HG03571 (cell line): ENCODE measurements at regions not wholly inside any gene's neighbourhood (a gene's known extent, or its start where the extent isn't known, plus 50 kb on each side); places are given as distances from the start of the nearest gene placed in this dataset.

Source experiments
- ATAC-seq: cut with Tn5 transposase; IDR thresholded peaks from one replicate; pipeline ENCODE4 v1.9.1; 2021; ENCODE audit not compliant: unreplicated experiment

- no peak for ATAC-seq
Observed at GRCh38 chr21:26743524-26743923, 101.7 kb downstream of the ADAMTS1 start.

- ATAC-seq = no peak
Observed at GRCh38 chr21:26739189-26739588, 106.0 kb downstream of the ADAMTS1 start.

- ATAC-seq = no peak
Observed at GRCh38 chr21:26736449-26736848, 108.8 kb downstream of the ADAMTS1 start.

DNA sequence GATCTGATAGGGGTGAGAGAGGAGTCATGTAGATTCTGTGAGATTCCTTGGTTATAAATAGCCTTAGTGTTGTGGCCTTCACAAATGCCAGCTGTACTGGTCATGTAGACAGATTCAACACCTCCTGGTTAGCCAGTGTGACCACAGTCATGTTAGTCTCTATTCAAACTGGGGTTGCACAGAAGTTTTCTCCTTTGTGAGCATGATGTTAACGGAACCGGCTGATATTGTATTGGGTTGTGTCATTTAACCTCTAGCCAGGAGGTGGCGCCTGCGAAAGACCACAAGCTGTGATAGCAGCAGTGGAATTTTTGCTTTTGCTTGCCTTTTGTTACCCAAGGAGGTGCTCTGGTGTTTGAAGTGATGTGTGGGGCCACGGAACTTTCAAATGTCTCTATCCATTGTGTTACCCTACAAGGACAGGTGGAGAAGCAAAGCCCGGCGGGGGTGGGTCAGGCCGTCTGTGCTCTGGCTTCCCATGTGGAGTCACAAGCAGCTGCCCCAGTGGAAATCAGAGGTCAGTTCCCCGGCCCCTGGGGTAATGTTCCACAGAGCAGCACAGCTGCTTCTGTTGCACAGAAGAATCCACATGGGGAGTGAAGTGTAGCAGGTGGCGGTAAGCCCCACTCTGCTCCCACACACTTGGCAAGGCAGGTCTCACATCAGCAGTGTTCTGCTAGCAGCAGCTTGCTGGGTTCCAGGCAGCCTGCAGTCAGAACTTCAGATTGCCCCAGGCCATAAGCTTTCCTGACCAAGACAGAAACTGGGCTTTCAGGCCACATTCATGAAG lies 112.6 kb downstream of the ADAMTS1 start:
- no peak for ATAC-seq

GRCh38 chr21:26719750-26720149 lies 125.5 kb downstream of the ADAMTS1 start:
- no peak for ATAC-seq

DNA sequence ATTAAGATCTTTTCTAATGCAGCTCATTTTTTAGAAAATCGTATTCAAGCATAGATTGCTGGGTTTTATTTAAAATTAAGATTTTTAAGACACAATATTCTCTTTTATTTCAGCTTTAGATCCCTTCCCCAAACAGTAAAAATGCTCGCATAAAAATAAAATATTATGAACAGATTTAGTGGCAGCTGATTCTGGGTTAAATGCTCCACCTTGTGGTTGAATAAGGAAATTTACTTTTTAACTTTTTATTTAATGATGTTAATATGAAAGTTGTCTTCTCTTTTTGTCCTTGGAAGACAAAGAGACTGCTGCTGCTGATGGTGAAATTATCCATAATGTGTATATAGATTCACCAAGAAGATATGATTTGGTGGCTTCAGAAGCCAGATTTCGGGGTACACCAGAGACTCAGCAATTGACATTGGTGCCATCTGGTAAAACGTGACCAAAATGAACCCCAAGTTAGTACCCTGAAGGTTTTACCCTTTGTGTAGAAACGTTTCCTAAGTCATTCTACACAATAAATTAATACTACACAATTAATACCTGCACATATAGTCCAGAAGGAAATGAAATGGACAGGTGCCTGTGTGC lies 128.0 kb downstream of the ADAMTS1 start:
- no peak for ATAC-seq

DNA sequence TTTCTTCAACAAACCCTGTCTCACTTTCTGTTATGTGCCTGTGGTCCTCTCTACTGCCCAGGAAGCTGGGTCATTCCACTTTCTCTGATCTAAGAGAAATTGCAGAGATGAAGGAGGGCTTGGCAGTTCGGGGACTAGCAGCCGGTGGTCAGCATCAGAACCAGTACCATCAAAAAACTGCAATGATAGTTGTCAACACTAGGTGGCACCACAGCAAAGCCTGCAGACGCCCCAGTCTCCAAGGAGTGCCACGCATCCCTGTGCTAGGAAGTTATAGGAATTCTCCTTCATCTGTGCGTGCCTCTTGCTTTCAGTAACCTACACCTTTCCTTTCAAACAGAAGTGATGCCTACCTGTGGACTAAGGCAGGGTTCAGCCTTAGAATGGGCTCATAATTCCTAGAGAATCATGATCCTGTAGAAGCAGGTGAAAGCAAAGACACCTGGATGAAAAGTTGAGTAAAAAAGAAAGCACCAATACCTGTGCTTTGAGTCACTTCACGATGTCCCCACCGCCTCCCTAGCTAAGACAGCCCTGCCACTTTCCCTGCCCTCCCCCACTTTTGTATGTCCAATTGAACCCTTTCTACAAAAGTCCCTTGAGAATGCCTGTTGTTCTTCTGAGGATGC lies 129.2 kb downstream of the ADAMTS1 start:
- no peak for ATAC-seq

DNA sequence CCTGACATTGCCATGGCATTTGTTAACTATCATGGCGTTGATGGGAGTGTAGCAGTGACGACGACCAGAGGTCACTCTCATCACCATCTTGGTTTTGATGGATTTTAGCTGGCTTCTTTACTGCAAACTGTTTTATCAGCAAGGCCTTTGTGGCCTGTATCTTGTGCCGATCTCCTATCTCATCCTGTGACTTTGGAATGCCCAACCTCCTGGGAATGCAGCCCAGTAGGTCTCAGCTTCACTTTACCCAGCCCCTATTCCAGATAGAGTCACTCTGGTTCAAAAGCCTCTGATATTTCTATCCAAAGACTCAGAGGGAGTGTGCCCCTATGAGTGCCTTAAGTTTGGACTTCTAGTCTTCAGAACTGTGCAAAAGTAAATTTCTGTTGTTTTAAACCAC lies 130.1 kb downstream of the ADAMTS1 start:
- ATAC-seq = no peak

GRCh38 chr21:26710155-26710554 lies 135.1 kb downstream of the ADAMTS1 start:
- no peak for ATAC-seq

DNA sequence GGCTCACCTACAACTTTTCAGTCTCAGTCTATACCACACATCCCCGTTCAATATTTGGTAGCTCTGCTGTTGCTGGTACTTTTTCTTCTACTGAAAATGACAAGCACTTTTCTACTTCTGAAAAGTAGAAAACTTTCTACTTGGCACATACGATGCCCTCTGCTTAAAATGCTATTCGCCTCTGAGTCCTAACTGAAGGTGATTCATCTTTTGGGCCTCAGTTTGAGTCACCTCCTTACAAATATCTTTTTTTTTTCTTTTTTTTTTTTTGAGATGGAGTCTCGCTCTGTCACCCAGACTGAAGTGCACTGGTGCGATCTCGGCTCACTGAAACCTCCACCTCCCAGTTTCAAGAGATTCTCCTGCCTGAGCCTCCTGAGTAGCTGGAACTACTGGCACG lies 136.0 kb upstream of the CYYR1 start:
- no peak for ATAC-seq

DNA sequence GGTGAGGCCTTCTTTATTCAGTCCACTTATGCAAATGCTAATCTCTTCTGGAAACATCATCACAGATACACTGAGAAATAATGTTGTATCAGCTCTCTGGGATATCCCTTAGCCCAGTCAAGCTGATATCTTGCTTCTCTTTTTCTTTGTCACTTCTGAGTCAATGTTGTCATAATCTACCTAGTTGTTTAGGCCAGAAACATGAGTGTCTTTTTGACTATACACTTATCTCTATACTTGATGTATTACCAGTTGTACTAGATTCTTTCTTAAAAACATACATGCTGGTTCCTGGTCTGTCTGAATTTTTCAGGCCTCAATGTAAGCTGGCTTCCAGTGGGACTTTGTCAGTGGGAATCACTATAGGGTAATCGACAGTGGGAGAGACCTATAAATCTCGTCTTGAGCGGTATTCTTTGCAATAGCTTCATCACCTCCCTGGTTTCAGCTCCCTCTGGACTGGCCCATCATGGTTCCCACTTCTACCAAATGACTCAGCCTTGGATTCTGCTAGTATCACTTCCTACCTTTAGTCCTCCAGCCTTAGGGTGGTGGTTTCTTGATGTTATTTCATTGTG lies 135.2 kb upstream of the CYYR1 start:
- ATAC-seq = no peak

GRCh38 chr21:26707246-26707645 lies 134.2 kb upstream of the CYYR1 start:
- no peak for ATAC-seq

GRCh38 chr21:26698416-26698815 lies 125.3 kb upstream of the CYYR1 start:
- no peak for ATAC-seq

DNA sequence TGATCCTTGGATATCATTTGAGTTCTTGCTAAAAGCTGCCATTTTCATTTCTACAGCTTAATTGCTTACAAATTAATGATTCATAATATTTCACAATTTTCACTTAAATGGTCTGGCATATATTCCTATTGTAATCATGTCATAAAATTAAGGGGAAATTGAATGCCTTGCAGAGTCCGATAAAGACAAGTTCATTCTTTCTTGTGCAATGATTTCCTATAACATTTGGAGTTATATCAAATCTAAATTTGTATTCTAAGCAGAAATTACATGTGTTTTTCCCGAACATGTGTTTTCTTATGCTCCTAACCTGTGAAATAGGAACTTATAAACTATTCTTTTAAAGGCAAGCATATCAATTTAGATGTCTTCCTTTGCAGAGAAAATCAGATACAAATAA lies 118.3 kb upstream of the CYYR1 start:
- ATAC-seq = no peak

DNA sequence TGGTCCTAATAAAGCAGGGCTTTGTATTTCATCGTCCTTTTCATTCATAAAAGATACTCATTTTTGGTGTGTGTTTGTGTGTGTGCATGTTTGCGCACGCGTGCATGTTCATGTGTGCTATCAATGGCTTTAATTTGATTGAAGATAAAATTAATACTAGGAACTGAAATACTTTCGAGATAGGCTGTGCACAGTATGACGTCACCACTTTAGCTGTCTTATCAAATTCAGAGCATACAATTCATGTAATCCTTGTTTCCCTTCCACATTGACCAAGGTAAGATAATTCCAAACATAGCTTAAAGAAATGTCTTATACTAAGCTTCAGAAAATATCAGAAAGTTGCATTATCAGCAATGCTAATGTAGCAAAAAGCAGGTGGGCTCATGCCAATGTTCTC lies 113.6 kb upstream of the CYYR1 start:
- no peak for ATAC-seq

- ATAC-seq = peak; percentile 68
Observed at GRCh38 chr21:26686278-26686677, 113.2 kb upstream of the CYYR1 start.

DNA sequence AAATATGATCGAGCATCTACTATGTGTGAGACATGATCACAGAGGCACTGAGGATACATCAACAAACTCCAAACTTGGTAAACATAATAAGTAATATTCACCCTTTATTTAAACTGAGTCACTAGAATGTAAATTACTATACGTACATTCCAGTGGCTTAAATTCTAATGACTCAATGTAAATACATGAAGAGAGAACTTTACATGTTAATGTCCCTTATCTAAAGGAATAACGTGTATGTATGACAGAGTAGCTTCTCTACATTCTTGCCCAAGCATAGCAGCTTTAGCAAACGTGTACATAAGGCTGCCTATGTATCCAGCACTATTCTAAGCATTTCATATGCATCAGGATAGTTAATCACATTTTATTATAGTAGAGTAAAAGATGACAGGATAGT lies 111.8 kb upstream of the CYYR1 start:
- ATAC-seq = no peak

- no peak for ATAC-seq
Observed at GRCh38 chr21:26683996-26684395, 110.9 kb upstream of the CYYR1 start.

GRCh38 chr21:26679284-26679683 lies 106.2 kb upstream of the CYYR1 start:
- no peak for ATAC-seq

GRCh38 chr21:26674323-26674722 lies 101.2 kb upstream of the CYYR1 start:
- ATAC-seq = no peak

- ATAC-seq = no peak
Observed at GRCh38 chr21:26669215-26669764, 96.2 kb upstream of the CYYR1 start.

DNA sequence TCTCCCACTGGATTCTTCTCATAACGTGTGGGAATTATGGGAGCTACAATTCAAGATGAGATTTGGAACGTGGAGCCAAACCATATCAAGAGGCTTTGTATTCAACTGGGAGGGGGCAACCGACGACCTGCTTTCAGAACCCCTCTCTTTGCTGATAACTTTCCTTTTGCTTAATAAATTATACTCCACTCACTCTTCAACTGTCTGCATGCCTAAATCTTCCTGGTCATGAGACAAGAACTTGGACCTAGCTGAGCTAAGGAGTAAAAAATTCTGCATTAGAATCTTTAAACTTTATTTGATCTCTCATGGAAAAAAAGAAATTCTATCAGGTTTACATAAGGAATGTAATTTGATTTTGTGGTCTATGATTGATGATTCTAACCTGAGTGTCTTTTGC lies 86.7 kb upstream of the CYYR1 start:
- no peak for ATAC-seq
